HG03066 (cell line): ENCODE measurements at regions not wholly inside any gene's neighbourhood (a gene's known extent, or its start where the extent isn't known, plus 50 kb on each side); places are given as distances from the start of the nearest gene placed in this dataset.

Experiments used
- ATAC-seq: cut with Tn5 transposase; IDR thresholded peaks from one replicate; pipeline ENCODE4 v1.9.1; 2021; ENCODE audit warnings: low read depth; ENCODE audit not compliant: unreplicated experiment

DNA sequence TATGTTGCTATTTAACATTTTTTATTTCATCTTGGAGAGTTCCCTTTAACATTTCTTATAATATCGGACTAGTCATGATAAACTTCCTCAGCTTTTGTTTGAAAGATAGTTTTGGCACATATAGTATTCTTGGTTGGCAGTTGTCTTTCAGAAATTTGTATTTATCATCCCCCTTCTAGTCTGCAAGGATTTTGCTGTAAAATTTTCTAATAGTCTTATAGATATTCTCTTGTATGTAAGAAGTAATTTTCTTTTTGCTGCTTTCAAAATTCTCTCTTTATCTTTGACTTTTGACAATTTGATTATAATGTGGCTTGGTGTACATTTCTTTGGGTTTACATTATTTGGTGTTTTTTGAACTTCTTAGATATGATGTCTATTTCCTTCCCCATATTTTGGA, 116.0 kb upstream of the AVPR1A start:
- ATAC-seq = no peak

DNA sequence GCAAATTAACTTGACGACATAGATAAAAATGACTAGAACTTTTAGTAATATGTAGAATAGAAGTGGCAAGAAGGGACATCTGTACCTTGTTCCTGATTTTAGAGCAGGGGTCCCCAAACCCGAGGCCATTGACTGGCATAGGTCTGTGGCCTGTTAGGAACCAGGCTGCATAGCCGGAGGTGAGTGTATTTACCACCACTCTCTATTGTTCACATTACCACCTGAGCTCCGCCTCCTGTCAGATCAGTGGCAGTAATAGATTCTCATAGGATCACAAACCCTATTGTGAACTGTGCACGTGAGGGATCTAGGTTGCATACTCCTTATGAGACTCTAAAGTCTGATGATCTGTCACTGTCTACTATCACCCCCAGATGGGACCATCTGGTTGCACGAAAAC, 113.6 kb upstream of the AVPR1A start:
- no peak for ATAC-seq

DNA sequence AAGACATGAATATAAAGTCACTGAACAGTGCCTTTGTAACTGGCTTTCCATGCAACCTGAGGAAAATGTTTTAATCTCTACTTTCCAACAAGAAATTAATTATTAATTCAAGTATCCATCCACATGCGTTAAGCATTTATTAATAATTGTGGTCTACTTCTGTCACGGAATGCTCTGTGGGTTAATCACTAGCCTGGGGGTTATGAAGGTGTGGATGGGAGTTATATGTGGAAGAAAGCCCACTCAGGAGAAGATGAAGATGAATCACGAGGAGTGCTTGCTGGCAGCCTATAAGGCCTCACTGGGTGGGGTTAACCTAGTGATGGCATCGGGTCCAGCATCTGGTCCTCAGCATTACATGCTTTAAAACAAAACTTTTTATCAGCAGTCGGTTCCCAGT, 99.5 kb upstream of the AVPR1A start:
- no peak for ATAC-seq

DNA sequence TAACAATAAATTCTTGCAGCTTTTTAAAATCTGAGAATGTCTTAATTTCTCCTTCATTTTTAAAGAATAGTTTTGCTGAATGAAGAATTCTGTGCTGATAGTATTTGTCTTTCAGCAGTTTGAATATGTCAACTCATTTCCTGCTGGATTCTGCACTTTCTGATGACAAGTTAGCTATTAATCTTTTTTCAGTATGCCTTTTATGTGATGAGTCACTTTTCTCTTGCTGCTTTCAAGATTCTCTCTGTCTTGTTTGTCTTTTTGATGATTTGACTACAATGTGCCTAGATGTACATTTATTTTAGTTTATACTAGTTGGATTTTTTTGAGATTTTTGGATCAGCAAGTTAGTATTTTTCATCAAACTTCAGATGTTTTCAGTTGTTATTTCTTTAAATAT, 87.9 kb upstream of the AVPR1A start:
- no peak for ATAC-seq

DNA sequence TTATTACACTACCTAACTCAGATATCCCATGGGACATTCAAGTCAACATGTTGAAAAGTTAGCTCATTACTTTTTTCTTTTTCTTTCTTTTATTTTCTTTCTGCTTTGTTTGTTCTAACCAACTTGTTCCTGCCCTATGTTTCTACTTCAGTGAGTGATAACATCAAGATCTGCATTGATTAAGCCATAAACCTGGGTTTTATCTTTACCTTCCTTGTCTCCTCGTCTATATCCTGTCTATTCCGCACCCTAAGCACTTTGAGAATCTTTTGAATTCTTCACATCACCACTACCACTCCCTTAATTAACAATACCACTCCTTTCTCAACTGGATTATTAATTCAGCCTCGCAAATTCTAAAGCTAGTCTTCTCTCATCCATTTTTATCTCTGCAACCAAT, 81.9 kb upstream of the AVPR1A start:
- no peak for ATAC-seq

DNA sequence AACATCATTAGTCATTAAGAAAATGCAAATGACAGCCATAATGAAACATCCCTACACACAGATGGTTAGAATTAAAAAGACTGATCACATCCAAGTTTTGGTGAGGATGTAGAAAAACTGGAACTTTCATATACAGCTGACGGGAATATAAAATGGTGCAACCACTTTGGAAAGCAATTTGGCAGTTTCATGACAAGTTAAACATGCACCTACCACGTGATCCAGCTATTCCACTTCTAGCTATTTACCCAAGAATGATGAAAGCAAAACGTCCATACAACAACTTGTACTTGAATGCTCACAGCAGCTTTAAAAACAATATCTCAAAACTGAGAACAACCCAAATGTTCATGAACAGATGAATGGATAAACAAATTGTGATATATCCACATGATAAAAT, 77.9 kb upstream of the AVPR1A start:
- no peak for ATAC-seq

DNA sequence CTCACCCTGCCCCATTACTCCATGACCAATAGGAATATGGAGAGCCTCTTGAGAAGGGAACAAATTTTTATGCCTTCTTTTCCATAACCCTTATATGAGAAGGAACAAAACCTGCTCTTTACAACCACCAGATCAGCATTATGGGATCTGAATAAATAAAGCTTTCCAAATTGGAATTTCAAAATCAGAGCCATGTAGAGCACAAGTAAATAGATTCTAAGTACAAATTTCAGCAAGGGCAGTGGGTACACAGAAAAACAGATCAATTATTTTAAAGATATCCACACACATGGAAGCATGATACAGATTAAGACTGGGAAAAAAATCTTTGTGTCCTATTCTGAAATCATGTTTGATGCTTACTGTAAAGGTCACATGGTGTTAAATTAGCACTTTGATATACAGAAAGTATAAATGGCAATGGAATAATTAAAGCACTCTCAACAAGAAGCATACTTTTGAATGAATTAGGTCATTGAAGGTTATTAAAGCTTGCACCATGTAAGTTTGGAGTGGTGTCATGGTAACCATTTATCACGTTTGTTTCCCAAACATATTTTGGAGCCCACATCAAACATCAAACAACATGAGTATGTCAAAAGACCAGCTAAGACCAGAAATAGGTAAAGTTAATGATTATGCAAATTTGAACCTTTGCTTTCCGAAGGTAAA, 75.9 kb upstream of the AVPR1A start:
- ATAC-seq = no peak

DNA sequence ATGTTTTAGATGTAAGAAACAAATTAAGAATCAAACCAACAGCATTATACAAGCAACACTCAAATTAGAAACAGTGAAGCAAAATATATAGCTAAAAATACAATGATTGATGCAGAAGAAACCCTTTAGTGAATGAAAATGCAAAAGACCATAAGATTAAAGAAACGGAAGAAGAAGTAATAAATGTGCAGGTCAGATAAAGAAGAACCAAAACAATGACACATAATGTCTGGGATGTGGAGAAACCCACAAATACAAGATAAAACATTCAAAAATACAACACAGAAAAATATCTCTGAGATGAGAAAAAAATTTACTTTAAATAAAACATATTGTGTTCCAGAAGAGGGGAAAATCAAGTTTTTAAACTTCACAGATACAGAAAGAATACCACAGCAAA, 73.4 kb upstream of the AVPR1A start:
- ATAC-seq = no peak

DNA sequence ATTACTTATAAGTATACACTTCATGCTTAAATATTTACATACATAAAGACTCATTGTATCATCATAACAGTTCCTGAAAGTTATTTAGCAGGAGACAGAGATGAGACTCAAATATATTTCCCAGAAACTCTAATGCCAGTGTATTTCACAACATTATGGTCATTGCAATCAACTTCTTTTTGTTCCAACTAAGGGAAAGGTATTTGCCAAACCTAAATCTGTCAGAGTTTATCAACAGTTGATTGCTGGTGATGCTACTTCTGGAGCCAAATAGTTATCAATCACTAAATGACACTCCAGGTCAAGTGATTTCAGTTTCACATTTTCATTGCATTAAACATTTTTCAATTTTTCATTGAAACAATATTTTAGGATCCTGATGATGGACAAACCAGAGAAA, 72.1 kb upstream of the AVPR1A start:
- no peak for ATAC-seq

DNA sequence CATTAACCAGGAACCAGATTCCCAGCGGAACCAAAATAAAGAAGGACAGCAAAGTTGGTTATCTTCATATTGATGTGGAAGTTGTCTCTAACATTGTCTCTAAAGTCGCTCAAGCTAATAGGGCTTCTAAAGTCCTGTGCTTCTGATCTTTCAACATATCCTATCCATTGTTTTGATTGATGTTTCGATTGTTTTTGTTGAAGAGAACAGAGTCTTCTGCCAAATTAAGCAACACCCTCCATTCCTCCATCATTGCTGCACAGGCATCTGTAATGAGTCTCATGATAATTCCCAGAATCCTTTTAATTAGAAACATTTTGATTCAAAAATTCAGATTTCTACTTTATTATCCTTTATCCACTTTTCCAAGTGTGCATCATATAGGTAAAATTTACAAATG, 71.6 kb upstream of the AVPR1A start:
- ATAC-seq = no peak

DNA sequence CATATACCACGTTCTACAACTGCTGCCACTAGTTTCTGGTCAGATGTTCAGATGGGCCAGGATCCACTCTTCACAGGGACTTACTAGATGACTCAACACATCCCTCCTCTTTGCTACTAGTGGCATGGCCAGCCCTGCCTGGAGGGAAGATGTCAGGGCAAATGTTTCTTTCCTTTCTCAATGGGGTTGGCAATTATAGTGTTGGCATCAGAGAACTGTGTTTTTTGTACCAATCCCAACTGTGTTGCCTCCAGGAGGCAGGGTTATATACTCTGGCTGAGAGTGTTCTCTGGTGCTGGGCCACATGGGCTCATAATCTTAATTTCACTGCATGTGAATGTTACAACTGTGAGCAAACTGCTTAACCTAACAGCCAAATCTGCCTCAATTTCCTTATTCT, 69.9 kb upstream of the AVPR1A start:
- ATAC-seq = no peak

DNA sequence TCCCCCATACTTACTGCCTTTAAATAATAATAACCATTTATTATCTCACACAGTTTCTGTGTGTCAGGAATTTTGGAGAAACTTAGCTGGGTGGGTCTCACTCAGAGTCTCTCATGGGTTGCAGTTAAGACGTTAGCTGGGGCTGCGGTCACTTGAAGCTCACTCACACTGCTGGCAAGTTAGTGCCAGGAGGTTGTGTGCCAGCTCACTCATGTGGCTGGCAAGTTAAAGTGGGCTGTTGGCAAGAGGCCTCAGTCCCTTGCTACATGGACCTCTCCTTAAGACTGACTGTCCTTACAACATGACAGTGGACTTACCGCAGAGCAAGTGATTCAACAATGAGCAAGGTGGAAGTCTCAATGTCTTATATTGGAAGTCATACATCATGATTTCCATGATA, 61.3 kb upstream of the AVPR1A start:
- no peak for ATAC-seq

DNA sequence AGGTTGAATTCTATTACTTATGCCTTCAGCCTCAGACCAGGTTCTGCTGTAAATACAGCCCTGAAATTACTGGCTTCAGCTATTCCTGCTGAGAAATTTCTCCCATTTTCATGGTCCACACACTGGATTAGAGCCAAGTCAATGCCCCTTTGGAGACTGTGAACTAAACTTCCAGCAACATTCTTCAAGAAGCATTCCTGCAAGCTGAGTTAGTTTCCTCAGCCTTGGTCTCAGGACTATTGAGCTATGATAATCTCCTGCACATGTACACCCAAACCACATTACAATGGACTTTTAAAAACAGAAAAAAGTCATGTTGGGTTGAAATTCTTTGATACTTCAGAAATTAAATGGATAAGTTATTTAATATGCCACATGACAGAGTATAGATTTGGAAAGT, 58.0 kb upstream of the AVPR1A start:
- no peak for ATAC-seq

DNA sequence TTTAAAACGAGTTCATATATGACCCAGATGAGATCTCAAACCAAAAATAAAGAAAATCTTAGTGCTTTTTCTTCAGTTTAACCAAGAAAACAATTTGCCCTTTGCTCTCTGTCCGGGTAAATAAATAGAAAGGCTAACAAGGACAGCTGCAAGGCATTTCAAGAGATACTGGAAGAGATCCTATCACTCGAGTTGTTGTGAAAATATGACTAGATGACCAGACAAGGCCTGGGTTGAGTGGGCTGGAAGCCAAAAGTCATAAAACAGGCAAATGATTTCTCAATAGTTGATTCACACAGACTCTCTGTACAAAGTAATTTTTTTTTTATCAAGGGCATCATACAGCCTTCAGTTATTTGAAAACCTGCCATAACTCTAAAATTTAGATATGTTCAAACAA, 55.9 kb upstream of the AVPR1A start:
- ATAC-seq = no peak

DNA sequence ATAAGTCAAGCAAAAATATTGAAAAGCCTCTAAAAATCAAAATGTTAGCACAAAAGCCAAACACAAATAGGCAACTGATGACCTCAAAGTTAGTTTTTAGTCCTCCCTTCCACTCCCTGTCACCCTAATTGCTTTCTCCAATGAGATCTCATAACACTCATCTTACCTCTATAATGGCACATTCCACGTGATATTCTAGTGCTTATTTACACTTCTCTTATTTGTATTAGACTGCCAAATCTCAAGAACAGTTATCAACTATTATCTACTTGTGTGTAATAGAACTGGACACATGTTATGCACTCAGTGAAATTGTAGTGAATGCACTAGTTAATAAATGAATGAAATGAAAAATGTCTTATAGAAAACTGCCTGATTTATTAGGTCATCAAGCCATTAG, 55.5 kb upstream of the AVPR1A start:
- no peak for ATAC-seq
